HG03460 (cell line): ENCODE measurements at regions not wholly inside any gene's neighbourhood (a gene's known extent, or its start where the extent isn't known, plus 50 kb on each side); places are given as distances from the start of the nearest gene placed in this dataset.

Experiments
- ATAC-seq: cut with Tn5 transposase; IDR thresholded peaks from one replicate; pipeline ENCODE4 v1.9.1; 2021; ENCODE audit not compliant: unreplicated experiment

- no peak for ATAC-seq
Observed at GRCh38 chr9:88233091-88233490, 94.8 kb upstream of the SPATA31C2 start.

GRCh38 chr9:88230612-88231011 lies 92.3 kb upstream of the SPATA31C2 start:
- ATAC-seq = no peak

GRCh38 chr9:88229434-88229833 lies 91.2 kb upstream of the SPATA31C2 start:
- ATAC-seq = no peak

- no peak for ATAC-seq
Observed at GRCh38 chr9:88224938-88225337, 86.7 kb upstream of the SPATA31C2 start.

- no peak for ATAC-seq
Observed at GRCh38 chr9:88221105-88221504, 82.8 kb upstream of the SPATA31C2 start.

- ATAC-seq = no peak
Observed at GRCh38 chr9:88220652-88221051, 82.4 kb upstream of the SPATA31C2 start.

GRCh38 chr9:88219601-88220000 lies 81.3 kb upstream of the SPATA31C2 start:
- no peak for ATAC-seq

- ATAC-seq = no peak
Observed at GRCh38 chr9:88218726-88219125, 80.5 kb upstream of the SPATA31C2 start.

GRCh38 chr9:88216126-88216995 lies 78.1 kb upstream of the SPATA31C2 start:
- no peak for ATAC-seq

GRCh38 chr9:88215196-88216125 lies 77.2 kb upstream of the SPATA31C2 start:
- no peak for ATAC-seq

GRCh38 chr9:88202321-88202720 lies 64.0 kb upstream of the SPATA31C2 start:
- ATAC-seq = no peak

- no peak for ATAC-seq
Observed at GRCh38 chr9:88198341-88198807, 60.1 kb upstream of the SPATA31C2 start.

GRCh38 chr9:88197781-88198340 lies 59.6 kb upstream of the SPATA31C2 start:
- ATAC-seq = no peak

GRCh38 chr9:88197016-88197415 lies 58.7 kb upstream of the SPATA31C2 start:
- no peak for ATAC-seq

- no peak for ATAC-seq
Observed at GRCh38 chr9:88196142-88196790, 58.0 kb upstream of the SPATA31C2 start.

GRCh38 chr9:88193766-88194165 lies 55.5 kb upstream of the SPATA31C2 start:
- no peak for ATAC-seq

GRCh38 chr9:88191456-88191855 lies 53.2 kb upstream of the SPATA31C2 start:
- no peak for ATAC-seq

- no peak for ATAC-seq
Observed at GRCh38 chr9:88189371-88189770, 51.1 kb upstream of the SPATA31C2 start.
